Fibroblast of skin of right quadriceps (primary cell): ENCODE measurements at regions not wholly inside any gene's neighbourhood (a gene's known extent, or its start where the extent isn't known, plus 50 kb on each side); places are given as distances from the start of the nearest gene placed in this dataset.

Experiments used
- DNase-seq: peaks from one replicate; pipeline ENCODE4 v3.0.0-alpha.2; 2013

DNA sequence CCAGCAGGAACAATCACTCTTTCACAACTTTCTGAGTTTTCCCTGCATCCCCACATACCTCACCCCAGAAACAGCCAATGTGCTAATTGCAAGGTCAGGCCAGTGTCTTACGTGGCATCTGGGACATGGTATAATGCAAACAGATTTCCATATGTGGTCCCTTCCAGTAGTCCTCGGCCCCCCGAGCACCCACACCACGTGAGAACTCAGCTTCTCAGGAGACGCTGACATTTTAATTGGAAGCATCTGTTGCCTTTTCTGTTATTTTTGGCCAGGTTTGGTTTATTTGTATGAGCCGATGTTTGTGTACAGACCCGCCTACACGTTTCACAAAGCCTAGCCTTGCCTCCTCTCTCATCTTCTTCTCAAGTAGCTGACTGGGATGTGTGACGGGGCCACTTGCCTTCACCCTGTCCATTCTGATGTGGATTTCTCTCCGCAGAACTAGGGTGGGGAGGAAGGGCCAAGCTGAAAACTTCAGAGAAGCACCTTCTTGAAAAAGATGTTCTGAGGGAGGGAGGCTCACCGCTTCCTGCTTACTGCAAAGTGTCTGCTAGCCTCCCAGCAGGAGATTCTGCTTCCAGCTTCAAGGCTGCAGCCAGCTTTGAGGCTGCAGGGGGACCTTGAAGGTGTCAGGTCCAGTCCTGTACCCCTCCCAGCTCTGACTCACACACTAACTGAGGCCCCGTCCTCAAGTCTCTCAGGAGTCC lies 109.6 kb upstream of the SLC14A2 start:
- DNase-seq = peak; percentile 92

DNA sequence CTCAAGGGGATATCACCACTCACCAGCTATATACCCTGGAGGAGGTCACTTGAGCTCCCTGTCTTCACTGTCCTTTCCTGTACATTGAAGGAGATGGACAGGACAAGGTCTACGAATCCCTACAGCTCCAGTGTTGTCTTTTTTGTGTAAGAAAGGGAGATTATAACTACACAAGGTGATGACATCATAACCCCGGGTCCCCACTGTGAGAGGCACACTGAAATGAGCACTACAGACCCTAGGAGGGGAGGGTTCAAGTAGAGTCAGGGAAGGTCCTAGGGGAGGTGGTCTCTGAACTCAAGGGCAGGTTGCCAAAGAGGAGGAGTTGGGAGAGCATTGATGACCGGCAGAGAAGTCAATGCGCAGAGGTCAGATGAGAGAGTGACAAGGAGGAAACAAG lies 108.3 kb upstream of the SLC14A2 start:
- DNase-seq = no peak

DNA sequence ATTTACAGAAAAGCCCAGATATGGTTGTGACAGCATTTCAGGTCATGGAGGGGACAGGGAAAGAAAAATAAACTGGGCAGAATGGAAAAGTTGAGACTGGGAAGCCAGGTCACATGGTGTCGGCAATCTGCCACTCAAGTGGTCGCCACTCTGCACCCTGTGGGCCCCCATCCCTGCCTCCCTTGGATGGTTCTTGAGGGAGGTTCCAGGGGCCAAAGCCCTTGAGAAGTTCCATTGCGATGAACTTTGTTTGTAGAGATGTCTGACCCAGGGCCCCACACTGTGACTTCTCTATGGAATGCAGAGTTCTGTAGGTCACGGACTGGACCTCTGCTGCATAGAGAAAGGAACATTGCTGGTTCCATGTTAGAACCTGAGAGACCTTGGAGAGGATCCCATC lies 105.7 kb upstream of the SLC14A2 start:
- DNase-seq = no peak

- DNase-seq = no peak
Measured at GRCh38 chr18:45510656-45511055, 104.6 kb upstream of the SLC14A2 start.

- no peak for DNase-seq
Measured at GRCh38 chr18:45512363-45512953, 102.8 kb upstream of the SLC14A2 start.

GRCh38 chr18:45517181-45517741 lies 98.0 kb upstream of the SLC14A2 start:
- peak; percentile 77 for DNase-seq

- DNase-seq = peak; percentile 13
Measured at GRCh38 chr18:45518311-45519155, 96.7 kb upstream of the SLC14A2 start.

- peak; percentile 72 for DNase-seq
Measured at GRCh38 chr18:45519411-45520280, 95.6 kb upstream of the SLC14A2 start.

GRCh38 chr18:45521136-45521535 lies 94.1 kb upstream of the SLC14A2 start:
- peak; percentile 87 for DNase-seq

DNA sequence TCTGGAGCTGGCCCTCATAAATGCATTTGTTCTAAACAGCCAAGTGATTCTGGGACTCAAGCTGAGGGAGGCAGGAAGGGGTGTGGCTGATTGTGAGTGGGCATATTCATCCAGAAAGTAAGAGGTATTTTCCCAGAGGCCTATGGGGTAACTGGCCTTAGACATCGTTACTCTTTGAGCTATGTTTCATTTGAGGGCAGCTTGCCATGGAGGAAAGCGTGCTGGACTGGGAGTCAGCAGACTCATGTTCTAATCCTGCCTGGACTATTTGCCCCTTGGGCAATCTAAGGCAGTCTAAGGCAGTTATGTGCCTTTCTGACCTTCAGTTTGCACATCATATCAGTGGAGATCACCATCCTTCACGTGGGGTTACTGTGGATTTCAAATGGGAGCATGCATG lies 93.5 kb upstream of the SLC14A2 start:
- DNase-seq = peak; percentile 58

GRCh38 chr18:45522371-45522770 lies 92.9 kb upstream of the SLC14A2 start:
- DNase-seq = peak; percentile 87

DNA sequence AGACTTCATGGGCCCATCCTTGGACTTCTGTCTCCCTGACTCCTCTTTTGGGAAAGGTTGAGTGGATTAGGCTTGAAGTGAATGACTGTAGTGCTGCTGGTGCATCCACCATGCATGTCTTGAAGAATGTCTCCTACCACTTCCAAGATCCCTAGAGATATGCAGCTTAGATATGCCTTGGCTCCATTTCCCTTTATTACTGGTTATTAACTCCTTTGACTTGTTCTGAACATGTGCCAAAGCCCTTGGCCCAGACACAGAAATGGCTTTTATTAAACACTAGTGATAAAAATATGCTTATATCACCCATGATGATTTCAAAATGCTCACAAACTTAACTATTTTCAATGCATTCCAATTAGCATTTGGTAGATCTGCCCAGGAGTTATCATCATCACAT lies 90.0 kb upstream of the SLC14A2 start:
- peak; percentile 53 for DNase-seq

DNA sequence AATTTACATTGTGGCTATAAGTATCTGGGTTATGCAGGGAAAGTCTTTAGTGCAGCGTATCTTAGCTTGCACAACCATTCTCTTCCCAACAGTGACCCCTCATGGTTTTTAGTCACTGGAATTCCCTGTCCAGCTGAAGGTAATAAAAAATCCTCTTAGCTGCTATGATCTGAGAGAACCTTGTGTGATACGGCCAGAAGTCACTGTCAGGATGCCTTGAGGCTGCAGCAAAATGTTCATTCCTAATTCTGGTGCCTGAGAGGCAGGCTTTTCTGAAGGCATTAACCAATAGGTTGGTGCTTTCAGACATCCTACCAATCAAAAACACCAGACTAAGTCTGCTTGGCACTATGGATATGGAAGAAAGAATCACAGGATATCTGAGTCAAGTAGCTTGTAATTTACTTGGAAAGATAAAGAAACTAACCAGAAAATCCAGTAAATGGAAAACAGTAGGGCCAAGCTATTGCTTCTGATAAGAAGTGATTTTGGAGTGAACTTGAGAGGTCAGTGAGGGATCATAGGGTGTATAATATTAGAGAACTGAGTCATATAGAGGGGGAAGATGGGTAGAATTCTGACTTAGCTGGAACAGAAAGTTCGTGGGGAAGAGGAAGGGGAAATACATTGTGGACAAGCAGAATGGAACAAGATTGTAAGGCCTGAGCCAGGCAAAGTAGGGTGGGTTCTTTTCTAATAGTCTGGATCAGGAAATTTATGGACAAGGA lies 89.0 kb upstream of the SLC14A2 start:
- DNase-seq = peak; percentile 49

DNA sequence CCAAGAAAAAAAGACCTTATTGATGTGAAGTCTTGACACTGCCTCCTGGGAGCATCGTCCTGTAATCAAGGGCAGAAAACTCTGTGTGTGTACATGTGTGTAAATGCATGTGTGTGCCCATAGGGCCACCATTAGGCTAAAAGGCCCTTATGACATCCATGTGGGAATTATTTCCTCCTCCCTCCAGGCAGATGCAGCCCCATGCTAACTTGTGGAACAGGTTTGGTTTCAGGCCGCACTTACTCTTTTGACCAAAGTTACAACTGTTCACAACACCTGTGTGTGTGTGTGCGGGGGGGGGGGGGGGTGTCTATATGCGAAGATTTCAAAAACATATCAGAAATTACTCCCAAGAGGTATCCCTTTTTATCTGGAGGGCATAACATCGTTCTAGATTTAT lies 87.4 kb upstream of the SLC14A2 start:
- DNase-seq = no peak

GRCh38 chr18:45528712-45529336 lies 86.5 kb upstream of the SLC14A2 start:
- DNase-seq = no peak

DNA sequence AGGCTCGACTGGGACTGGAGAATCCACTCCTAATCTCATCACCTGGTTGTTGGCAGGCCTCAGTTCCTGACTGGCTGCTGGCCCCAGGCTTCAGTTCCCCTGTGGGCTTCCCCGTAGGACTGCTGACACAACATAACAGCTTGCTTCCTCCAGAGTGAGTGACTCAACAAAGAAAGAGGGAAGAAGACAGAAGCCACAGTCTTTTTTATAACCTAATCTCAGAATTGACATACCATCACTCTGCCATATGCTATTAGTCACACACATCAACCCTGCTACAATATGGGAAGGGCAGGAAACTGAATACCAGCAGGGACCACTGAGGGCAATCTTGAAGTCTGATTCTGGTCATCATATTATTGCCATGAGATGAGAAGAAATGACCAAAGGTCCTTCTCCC lies 76.8 kb upstream of the SLC14A2 start:
- DNase-seq = peak; percentile 23

GRCh38 chr18:45539491-45539891 lies 75.8 kb upstream of the SLC14A2 start:
- peak; percentile 92 for DNase-seq

- DNase-seq = peak; percentile 88
Measured at GRCh38 chr18:45540125-45540524, 75.2 kb upstream of the SLC14A2 start.

- no peak for DNase-seq
Measured at GRCh38 chr18:45541421-45541820, 73.9 kb upstream of the SLC14A2 start.

DNA sequence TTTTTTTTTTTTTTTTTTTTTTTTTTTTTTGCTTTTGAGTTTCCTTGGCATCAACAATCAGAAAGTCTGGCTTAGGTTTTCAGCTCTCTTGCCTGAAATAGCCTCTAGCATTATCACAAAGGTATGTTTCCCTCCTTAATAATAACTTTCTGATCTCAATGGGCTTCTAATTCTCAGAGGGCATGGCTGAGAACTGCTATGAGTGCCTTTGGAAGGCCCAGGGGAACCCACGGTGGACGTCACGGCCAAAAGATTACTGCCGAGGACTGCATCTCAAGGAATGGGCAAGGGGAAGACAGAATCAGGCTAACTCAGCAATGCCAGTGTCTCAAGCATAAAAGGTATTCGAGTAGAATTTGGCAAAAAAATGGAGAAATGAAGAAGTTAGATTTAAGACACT lies 73.2 kb upstream of the SLC14A2 start:
- DNase-seq = no peak

DNA sequence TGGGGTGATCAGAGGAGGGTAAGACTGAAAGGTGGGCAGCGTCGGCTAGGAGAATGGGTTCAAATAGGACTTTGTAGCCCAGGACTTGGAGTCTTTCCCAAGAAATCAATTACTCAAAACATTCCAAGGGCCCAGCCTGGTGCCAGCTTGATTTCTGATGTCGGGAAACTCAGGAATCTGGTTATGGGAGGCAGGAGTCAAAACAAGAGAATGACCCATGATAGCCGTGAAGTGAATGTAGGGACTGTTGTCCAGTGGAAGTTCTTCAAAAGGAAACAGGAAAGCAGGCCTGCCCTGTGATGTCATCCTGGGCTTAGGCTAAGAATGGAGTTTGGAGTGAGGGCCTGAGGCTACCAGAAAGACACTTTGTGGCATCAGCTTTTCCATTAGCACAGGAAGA lies 67.4 kb upstream of the SLC14A2 start:
- no peak for DNase-seq
